NCI-H1092 treated with DMSO at 0.1 percent for 48 hours (cell line): ENCODE measurements at regions not wholly inside any gene's neighbourhood (a gene's known extent, or its start where the extent isn't known, plus 50 kb on each side); places are given as distances from the start of the nearest gene placed in this dataset.
A peak's percentile ranks its signal among the peaks of the same experiment; 100 is the strongest.
"Not testable (repeated sequence)": the region's sequence is repeated elsewhere in the genome, so short reads cannot be mapped to it uniquely, and the experiment has no call there.

Experiments
- DNase-seq: peaks from one replicate; lab custom pipeline; 2025; lab: John Stamatoyannopoulos, UW

- no peak for DNase-seq
These were observed 606.7 kb downstream of the TAF11L14 start for GRCh38 chr5:18240971-18241370.

DNA sequence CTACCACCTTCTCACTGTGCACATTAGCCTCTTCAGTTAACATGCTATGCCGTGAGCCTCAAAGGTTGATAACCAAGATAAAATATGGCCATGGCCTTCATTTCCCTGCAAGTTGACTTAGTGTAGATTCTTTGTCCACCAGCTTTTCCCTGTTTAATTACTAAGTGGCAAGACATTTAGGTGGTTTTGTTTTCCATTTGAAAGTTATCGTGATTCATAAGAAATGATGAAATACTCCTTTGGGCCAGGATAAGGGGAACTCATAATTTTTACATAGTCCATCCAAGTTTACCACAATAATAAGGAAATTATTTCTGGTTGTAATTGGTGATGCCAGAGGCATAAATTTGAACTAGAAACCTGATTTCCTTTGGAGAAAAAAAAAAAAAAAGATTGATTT, 609.6 kb downstream of the TAF11L14 start:
- DNase-seq = no peak

- no peak for DNase-seq
These were observed 610.0 kb downstream of the TAF11L14 start for GRCh38 chr5:18244309-18244708.

GRCh38 chr5:18252559-18252958, 618.3 kb downstream of the TAF11L14 start:
- no peak for DNase-seq

- no peak for DNase-seq
These were observed 630.0 kb downstream of the TAF11L14 start for GRCh38 chr5:18264126-18264882.

GRCh38 chr5:18270635-18271338, 636.5 kb downstream of the TAF11L14 start:
- DNase-seq = no peak

DNA sequence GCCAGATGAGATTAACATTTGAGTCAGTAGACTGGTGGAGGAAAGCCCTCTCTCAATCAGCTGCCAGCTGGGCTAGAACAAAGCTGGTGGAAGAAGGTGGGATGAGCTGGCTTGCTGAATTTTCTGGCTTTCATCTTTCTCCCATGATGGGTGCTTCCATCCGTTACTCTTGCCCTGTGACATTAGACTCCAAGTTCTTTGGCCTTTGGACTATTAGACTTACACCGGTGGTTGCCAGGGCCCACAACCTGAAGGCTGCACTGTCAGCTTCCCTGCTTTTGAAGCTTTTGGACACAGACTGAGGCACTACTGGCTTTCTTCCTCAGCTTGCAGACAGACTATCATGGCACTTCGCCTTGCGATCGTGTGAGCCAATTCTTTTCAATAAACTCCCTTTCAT, 642.7 kb downstream of the TAF11L14 start:
- no peak for DNase-seq

DNA sequence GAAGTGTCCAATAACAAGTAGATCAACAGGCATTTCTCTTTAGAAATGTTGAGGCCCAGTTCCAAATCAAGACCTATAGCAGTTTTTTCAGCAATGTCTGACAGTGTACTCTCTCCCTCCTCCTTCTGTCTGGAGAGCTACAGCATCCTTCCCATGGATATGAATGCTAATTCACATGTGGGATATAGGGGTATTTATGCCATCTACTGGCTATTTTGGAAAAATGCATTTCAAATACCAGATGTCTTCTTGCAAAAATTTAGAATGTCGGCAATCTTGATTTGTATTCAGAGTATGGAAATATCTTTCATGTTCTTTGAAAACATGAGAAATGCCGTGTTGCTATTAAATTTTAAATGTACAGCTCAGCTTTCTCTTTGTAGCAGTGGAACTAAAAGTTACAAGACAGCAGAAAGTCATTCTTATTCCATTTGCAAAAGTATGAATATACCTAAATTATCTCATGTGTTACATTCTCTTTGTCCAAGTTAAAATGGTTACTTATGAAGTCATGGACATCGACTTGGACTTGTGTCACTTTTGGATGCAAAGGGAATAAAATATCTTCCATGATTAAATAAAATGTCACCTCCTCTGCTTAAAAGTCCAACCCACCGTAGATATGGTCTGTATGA, 647.8 kb downstream of the TAF11L14 start:
- peak; percentile 67 for DNase-seq

GRCh38 chr5:18285257-18285656, 651.0 kb downstream of the TAF11L14 start:
- DNase-seq = no peak

DNA sequence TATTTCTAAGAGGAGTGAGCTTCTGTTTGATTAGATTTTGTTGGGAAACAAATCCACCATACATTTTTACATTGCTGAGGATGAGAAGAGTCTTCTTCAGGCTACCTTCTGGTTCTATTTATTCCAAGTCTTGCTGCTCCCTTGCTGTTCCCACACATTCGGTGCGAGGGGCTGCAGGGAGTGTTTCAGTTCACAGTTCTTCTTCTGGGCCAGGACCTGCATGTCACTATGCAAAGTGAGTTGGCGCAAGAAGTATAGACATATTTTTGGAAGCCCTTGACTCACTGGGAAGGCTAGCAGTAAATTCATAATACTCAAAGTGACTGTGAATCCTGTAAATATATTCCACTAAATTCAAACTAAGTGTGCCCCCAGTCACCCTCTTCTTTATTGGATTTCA, 657.9 kb downstream of the TAF11L14 start:
- DNase-seq = no peak

DNA sequence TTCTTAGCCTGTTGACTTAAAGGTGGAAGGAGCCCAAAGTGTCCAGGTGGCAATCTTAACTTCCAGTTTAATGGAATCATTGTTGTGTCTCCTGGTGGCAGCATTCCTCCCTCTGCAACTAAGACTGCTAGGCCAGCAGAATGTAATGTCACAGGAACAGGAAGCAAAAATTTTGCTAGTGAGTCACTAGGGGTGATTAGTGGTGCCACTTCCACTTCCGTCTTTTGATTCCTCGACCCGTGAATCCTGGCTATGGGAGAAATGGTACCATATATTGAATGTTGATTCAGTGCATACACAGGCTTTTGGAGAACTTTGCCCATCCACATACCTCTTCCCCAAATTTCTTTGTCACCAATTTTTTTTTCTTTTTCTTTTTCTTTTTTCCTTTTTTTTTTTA, 661.4 kb downstream of the TAF11L14 start:
- not testable (repeated sequence) for DNase-seq

DNA sequence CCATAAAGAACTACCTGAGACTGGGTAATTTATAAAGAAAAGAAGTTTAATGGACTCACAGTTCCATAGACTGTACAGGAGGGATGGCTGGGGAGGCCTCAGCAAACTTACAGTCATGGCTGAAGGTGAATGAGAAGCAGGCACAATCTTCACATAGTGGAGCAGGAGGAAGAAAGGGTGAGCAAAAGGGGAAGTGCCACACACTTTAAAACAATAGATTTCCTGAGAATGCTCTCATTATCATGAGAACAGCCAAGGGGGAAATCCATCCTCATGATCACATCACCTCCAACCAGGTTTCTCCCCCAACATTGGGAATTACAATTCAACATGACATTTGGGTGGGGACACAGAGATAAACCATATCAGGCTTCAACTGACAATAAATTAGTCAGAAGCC, 664.9 kb downstream of the TAF11L14 start:
- no peak for DNase-seq

DNA sequence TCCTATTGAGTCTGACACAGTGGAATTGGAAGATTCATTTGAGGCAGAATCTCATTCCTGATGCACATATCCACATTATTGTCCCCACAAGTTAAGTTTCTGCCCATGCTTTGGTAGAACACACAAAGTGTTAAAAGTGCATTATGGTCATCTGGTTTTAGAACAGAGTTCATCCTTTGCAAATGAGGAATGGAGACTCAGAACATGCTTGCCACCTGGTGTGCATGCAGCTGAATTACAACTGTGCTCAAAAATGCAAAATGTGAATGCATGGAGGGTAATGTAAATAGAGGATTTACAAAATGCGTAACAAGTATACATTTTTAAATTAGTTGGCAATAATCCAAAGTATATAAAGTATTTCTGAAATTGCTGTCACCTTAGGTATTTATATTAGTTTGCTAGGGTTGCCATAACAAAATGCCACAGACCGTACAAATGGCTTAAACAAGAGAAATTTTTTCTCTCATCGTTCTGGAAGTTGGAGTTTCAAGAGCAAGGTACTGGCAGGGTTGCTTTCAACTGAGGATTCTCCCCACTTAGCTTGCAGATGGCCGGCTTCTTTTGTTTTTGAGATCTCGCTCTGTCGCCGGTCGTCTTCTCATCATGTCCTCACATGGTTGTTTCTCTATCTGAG, 671.1 kb downstream of the TAF11L14 start:
- DNase-seq = peak; percentile 26

- no peak for DNase-seq
These were observed 677.0 kb downstream of the TAF11L14 start for GRCh38 chr5:18311266-18311665.

DNA sequence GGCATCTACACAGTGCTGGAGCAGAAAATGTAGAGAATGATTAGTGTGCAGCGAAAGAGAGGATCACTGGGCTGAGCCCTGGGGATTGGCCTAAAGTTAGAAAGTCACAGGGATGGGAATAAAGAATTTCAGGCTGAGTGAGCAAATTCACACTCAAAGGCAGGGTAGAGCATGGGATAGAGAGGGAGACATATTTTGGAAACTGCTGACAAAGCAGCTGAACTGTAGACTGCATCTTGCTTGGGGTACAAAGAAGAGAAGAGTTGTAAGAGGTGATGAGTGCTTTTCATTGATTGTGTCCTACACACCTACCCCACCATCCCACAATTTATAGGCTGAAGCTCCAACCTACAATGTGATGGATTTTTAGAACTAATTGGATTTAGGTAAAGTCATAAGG, 677.8 kb downstream of the TAF11L14 start:
- DNase-seq = no peak

DNA sequence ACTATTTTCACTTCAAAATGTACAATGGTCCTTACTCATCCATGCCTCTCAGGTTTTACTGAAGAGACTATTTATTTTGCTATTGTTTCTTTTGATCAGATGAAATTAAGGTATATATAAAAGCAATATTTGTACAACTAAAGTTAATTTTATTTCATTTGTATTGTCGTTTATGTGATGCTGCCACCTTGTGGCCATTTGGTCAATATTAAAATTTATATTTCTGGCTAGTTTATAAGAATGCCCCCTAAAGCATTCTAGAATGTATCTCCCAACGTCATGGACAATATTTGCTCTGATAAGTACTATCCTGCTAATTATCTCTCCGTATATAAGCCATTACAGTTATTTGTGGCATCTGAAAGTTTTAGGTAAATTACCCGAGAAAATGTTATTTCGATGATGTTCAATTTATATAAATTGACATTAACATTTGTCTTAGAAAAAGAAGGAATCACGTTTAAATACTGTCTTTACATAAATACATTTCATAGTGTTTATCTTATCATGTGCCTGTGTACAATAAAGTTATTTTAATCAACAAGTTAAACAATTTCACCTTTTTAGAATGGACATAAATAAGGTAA, 680.0 kb downstream of the TAF11L14 start:
- peak; percentile 4 for DNase-seq

DNA sequence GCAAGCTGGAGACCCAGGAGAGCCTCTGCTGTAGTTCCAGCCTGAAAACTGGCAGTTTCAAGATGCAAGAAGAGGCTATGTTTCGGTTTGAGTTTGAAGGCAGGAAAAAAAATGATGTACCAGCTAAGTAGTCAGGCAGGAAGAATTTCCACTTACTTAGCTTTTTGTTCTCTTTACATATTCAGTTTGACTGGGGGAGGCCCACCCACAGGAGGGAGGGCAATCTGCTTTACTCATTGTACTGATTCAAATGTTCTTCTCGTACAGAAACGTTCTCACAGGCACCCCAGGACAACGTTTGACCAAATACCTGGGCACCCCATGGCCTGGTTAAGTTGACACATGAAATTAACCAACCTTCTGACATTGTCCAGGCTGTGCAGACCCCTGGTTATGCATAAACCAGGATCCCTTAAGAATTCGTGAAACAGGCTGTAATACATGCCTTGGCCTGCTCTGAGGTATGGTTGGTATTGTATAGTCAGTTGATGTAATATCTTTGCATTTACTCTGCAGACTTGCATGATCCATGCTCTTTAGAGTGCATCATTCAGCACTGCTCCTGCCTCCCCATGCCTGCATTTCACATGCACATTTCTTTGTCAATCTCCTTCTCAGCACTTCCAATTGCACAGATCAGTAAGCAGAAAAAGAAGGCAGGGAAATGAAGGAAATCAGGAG, 687.1 kb downstream of the TAF11L14 start:
- no peak for DNase-seq

- no peak for DNase-seq
These were observed 689.6 kb downstream of the TAF11L14 start for GRCh38 chr5:18323891-18324290.

DNA sequence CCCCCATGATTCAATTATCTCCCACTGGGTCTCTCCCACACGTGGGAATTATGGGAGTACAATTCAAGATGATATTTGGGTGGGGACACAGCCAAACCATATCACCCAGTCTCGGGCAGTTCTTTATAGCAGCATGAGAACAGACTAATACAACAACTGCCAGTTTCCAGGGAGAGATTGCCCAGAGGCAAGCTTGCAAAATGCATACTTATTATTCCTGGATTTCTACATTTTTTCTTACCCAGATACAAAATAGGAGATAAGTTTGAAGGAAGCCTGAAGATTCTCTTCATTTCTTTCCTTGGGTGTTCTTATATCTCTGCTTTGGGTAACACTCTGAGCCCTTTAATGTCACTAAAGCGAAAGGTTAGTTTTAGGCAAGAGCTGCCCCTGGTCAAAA, 691.2 kb downstream of the TAF11L14 start:
- DNase-seq = no peak

- DNase-seq = no peak
These were observed 695.1 kb downstream of the TAF11L14 start for GRCh38 chr5:18329328-18329727.

- DNase-seq = no peak
These were observed 699.6 kb downstream of the TAF11L14 start for GRCh38 chr5:18333841-18334240.

DNA sequence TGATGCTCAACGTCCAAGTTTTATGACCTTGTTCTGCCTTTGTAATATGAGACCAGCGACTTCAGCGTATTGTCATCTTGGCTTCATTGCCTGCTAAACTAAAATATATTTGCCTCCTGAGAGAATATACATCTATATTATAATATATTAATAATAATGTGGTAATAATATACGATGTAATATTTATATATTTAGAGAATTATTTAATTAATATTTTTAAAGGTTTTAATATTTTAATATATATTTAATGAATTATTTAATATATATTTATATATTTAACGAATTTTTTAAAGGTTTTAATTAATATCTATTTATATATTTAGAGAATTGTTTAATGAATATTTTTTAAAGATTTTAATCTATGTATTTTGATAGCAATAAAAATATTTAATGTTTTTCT, 700.7 kb downstream of the TAF11L14 start:
- DNase-seq = no peak
